Body of pancreas (tissue), 4 donors: ENCODE measurements at regions not wholly inside any gene's neighbourhood (a gene's known extent, or its start where the extent isn't known, plus 50 kb on each side); places are given as distances from the start of the nearest gene placed in this dataset.

ENCODE experiments used
- POLR2A ChIP-seq, 3 donors: fragments of 450-650 bp; IDR thresholded peaks; one replicate each; pipeline ENCODE4 v1.6.1; 2016; ENCODE audit warnings: antibody characterized with exemption in 3 of 3, mild to moderate bottlenecking in 2 of 3
- TF ChIP-seq, protein P1 (sequence below), 7 experiments: fragments of 450-650 bp in 4 of 7; fragments of 200-600 bp in 3 of 7; sonication (generic) in 3 of 7; IDR thresholded peaks; one replicate each; pipeline ENCODE4 v1.5.1; 2016 to 2019; ENCODE audit warnings: antibody characterized with exemption in 7 of 7

DNA sequence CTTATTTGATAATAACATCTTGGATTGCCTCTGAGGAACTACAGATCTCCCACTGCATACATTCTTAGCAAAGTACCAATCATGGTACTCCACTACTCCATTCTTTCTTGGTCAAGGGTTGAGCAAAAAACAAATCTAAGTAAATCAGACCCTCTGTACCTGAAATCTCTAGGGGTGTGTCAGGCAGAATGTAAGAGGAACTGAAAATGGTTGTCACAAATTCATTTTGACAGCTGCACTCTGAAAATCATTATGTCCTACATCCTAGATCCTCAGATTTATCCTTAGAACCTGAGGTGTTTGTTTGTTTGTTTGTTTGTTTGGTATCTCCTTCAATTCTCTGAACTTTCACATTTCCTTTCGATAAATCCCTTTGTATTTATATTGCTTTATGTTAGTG lies 433.2 kb upstream of the BTBD3 start:
- TF ChIP-seq, protein P1, sequence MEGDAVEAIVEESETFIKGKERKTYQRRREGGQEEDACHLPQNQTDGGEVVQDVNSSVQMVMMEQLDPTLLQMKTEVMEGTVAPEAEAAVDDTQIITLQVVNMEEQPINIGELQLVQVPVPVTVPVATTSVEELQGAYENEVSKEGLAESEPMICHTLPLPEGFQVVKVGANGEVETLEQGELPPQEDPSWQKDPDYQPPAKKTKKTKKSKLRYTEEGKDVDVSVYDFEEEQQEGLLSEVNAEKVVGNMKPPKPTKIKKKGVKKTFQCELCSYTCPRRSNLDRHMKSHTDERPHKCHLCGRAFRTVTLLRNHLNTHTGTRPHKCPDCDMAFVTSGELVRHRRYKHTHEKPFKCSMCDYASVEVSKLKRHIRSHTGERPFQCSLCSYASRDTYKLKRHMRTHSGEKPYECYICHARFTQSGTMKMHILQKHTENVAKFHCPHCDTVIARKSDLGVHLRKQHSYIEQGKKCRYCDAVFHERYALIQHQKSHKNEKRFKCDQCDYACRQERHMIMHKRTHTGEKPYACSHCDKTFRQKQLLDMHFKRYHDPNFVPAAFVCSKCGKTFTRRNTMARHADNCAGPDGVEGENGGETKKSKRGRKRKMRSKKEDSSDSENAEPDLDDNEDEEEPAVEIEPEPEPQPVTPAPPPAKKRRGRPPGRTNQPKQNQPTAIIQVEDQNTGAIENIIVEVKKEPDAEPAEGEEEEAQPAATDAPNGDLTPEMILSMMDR (IDR thresholded peaks at IDR 0.05), result no peak
- no peak for TF ChIP-seq POLR2A (IDR thresholded peaks at IDR 0.05)
